H1 (cell line): ENCODE measurements at regions not wholly inside any gene's neighbourhood (a gene's known extent, or its start where the extent isn't known, plus 50 kb on each side); places are given as distances from the start of the nearest gene placed in this dataset.

ENCODE experiments used
- CTCF ChIA-PET: fragments of 300-600 bp; sonication (Branson Sonifier 250); formaldehyde crosslinking; loops from one replicate; lab custom pipeline; 2021; ENCODE audit not compliant: partially characterized antibody; lab: Charles Lee
- POLR2A ChIA-PET: fragments of 300-600 bp; sonication (Branson Sonifier 250); formaldehyde crosslinking; loops from one replicate; lab custom pipeline; 2021; ENCODE audit warnings: inconsistent platforms; ENCODE audit not compliant: partially characterized antibody; lab: Charles Lee
- DNase-seq, 2 experiments: peaks; one replicate each; pipeline versions ENCODE4 v3.0.0 to v3.0.0-alpha.2; 2010 to 2022; ENCODE audit warnings: low spot score in 2 of 2, low read depth in 1 of 2, mixed read lengths in 1 of 2
- FAIRE-seq: peaks from 2 replicates; lab custom pipeline; 2011; peaks lifted over from hg19 to GRCh38; lab: Jason Lieb, UNC
- H2AFZ ChIP-seq: 2 replicates; pipeline ENCODE4 v1.8.1; 2012; ENCODE audit warnings: low read length, inconsistent platforms
- H2AK5ac ChIP-seq: 2 replicates; pipeline ENCODE4 v1.6.1; 2013; ENCODE audit warnings: low read depth, low read length
- H2BK120ac ChIP-seq: replicated peaks from 2 replicates; pipeline ENCODE3; 2013; ENCODE audit warnings: low read depth, low read length, inconsistent platforms
- H2BK12ac ChIP-seq: 2 replicates; pipeline ENCODE4 v1.6.1; 2013; ENCODE audit warnings: low read depth, low read length
- H2BK15ac ChIP-seq: 2 replicates; pipeline ENCODE4 v1.6.1; 2013; ENCODE audit warnings: low read length
- H2BK20ac ChIP-seq: 2 replicates; pipeline ENCODE4 v1.6.1; 2013; ENCODE audit warnings: low read length
- H2BK5ac ChIP-seq: 2 replicates; pipeline ENCODE4 v1.6.1; 2013; ENCODE audit warnings: low read depth, low read length
- H3K14ac ChIP-seq: 2 replicates; pipeline ENCODE4 v1.6.1; 2013; ENCODE audit warnings: inconsistent platforms; ENCODE audit not compliant: insufficient read length
- H3K18ac ChIP-seq: 2 replicates; pipeline ENCODE4 v1.6.1; 2013; ENCODE audit warnings: low read length; ENCODE audit errors: extremely low read depth
- H3K23ac ChIP-seq: 2 replicates; pipeline ENCODE4 v1.6.1; 2013; ENCODE audit warnings: inconsistent platforms; ENCODE audit not compliant: insufficient read length
- H3K23me2 ChIP-seq: 2 replicates; pipeline ENCODE4 v1.6.1; 2013; ENCODE audit warnings: low read depth, low read length
- H3K27ac ChIP-seq: 2 replicates; pipeline ENCODE4 v1.6.1; 2011; ENCODE audit warnings: low read depth, low read length, inconsistent platforms
- H3K27me3 ChIP-seq, 4 experiments: replicated peaks in 1 of 4; 1 replicate in 1 of 4; 2 replicates in 3 of 4; pipeline versions ENCODE4 v1.6.1 to v1.8.1; 2011 to 2013; ENCODE audit warnings: low read length in 3 of 4, mild to moderate bottlenecking in 3 of 4, inconsistent platforms in 2 of 4, mixed read lengths in 2 of 4, moderate library complexity in 1 of 4; ENCODE audit not compliant: control insufficient read depth in 3 of 4, insufficient read depth in 3 of 4; ENCODE audit errors: extremely low read depth in 1 of 4
- H3K36me3 ChIP-seq, 4 experiments: 2 replicates each; pipeline versions ENCODE4 v1.6.1 to v1.8.1; 2011 to 2013; ENCODE audit warnings: mild to moderate bottlenecking in 4 of 4, low read length in 3 of 4, moderate library complexity in 2 of 4, control low read depth in 1 of 4, inconsistent platforms in 1 of 4; ENCODE audit not compliant: insufficient read depth in 4 of 4, control insufficient read depth in 2 of 4
- H3K4ac ChIP-seq: replicated peaks from 2 replicates; pipeline ENCODE3; 2013; ENCODE audit warnings: low read length, low read depth, mixed read lengths, inconsistent platforms; ENCODE audit not compliant: insufficient read length
- H3K4me1 ChIP-seq, 4 experiments: replicated peaks in 1 of 4; 1 replicate in 1 of 4; 2 replicates in 3 of 4; pipeline versions ENCODE4 v1.6.1 to v1.8.1; 2011 to 2013; ENCODE audit warnings: low read length in 3 of 4, inconsistent platforms in 2 of 4, mixed read lengths in 1 of 4; ENCODE audit not compliant: insufficient read depth in 4 of 4, control insufficient read depth in 3 of 4
- H3K4me2 ChIP-seq, 2 experiments: 2 replicates each; pipeline versions ENCODE4 v1.6.1 to v1.8.1; 2011 to 2013; ENCODE audit warnings: low read depth in 2 of 2, low read length in 2 of 2, control low read depth in 1 of 2, inconsistent platforms in 1 of 2, mild to moderate bottlenecking in 1 of 2; ENCODE audit not compliant: insufficient read depth in 1 of 2
- H3K4me3 ChIP-seq, 4 experiments: fragments of 200-600, 300-600 bp in 1 of 4; sonication (generic), shearing (Covaris generic), sonication (Bioruptor Twin) in 1 of 4; 2 replicates each; pipeline versions ENCODE4 v1.5.1 to v1.8.1; 2011 to 2016; ENCODE audit warnings: low read length in 4 of 4, low read depth in 3 of 4, control low read depth in 2 of 4, inconsistent platforms in 2 of 4, mild to moderate bottlenecking in 2 of 4, mixed read lengths in 1 of 4, moderate library complexity in 1 of 4; ENCODE audit not compliant: insufficient read depth in 2 of 4; ENCODE audit errors: extremely low read depth in 1 of 4
- H3K56ac ChIP-seq: replicated peaks from 2 replicates; pipeline ENCODE3; 2013; ENCODE audit warnings: low read depth, mild to moderate bottlenecking, mixed read lengths, low read length, inconsistent platforms; ENCODE audit not compliant: insufficient read length
- H3K79me1 ChIP-seq: 2 replicates; pipeline ENCODE4 v1.6.1; 2013; ENCODE audit warnings: low read depth, low read length, control low read depth
- H3K79me2 ChIP-seq, 2 experiments: 2 replicates each; pipeline versions ENCODE4 v1.6.1 to v1.8.1; 2012 to 2013; ENCODE audit warnings: low read length in 2 of 2, mild to moderate bottlenecking in 2 of 2, inconsistent platforms in 1 of 2; ENCODE audit not compliant: insufficient read depth in 2 of 2, control insufficient read depth in 1 of 2
- H3K9ac ChIP-seq, 4 experiments: replicated peaks in 1 of 4; 1 replicate in 1 of 4; 2 replicates in 3 of 4; pipeline versions ENCODE4 v1.6.1 to v1.8.1; 2011 to 2013; ENCODE audit warnings: low read depth in 3 of 4, low read length in 3 of 4, control low read depth in 2 of 4, mild to moderate bottlenecking in 2 of 4, moderate library complexity in 2 of 4, inconsistent platforms in 1 of 4; ENCODE audit errors: extremely low read depth in 1 of 4
- H3K9me3 ChIP-seq, 2 experiments: 2 replicates each; pipeline versions ENCODE4 v1.6.1 to v1.8.1; 2012 to 2013; ENCODE audit warnings: mild to moderate bottlenecking in 2 of 2, moderate library complexity in 2 of 2, control low read depth in 1 of 2, inconsistent platforms in 1 of 2, low read depth in 1 of 2, low read length in 1 of 2, mixed read lengths in 1 of 2; ENCODE audit not compliant: insufficient read depth in 2 of 2
- H4K20me1 ChIP-seq, 2 experiments: replicated peaks in 1 of 2; 2 replicates each; pipeline versions ENCODE3 to v1.8.1; 2011 to 2013; ENCODE audit warnings: inconsistent platforms in 2 of 2, low read length in 2 of 2, mild to moderate bottlenecking in 1 of 2; ENCODE audit not compliant: insufficient read depth in 2 of 2, control insufficient read depth in 1 of 2
- H4K5ac ChIP-seq: 2 replicates; pipeline ENCODE4 v1.6.1; 2013; ENCODE audit warnings: low read length, low read depth, mixed read lengths, inconsistent platforms; ENCODE audit not compliant: insufficient read length
- H4K8ac ChIP-seq: 2 replicates; pipeline ENCODE4 v1.8.0; 2013; ENCODE audit warnings: mild to moderate bottlenecking, moderate library complexity, low read length, inconsistent platforms; ENCODE audit not compliant: insufficient read depth; ENCODE audit errors: extremely low read depth
- H4K91ac ChIP-seq: replicated peaks from 2 replicates; pipeline ENCODE3; 2013; ENCODE audit warnings: low read length, mixed read lengths, inconsistent platforms; ENCODE audit not compliant: insufficient read length
- KDM5A ChIP-seq: fragments of 200-600 bp; IDR thresholded peaks from 2 replicates; pipeline ENCODE4 v1.7.1; 2012; ENCODE audit warnings: mild to moderate bottlenecking, low read length, inconsistent platforms, mixed read lengths
- NRF1 ChIP-seq: IDR thresholded peaks from 2 replicates; pipeline ENCODE4 v1.6.1; 2011; ENCODE audit warnings: mild to moderate bottlenecking, low read depth, low read length, improper control_type of control experiment
- WGBS, 2 experiments: shearing (Covaris generic) in 1 of 2; methylation state at CpG; one replicate each; pipeline versions ENCODE4 v1.1.6 to v1.1.7; 2013 to 2015; ENCODE audit warnings: low lambda C conversion rate in 2 of 2, mixed read lengths in 2 of 2, inconsistent platforms in 1 of 2, low coverage in 1 of 2, missing lambda C conversion rate in 1 of 2; ENCODE audit not compliant: insufficient replicate concordance in 2 of 2, insufficient coverage in 1 of 2, insufficient read length in 1 of 2; ENCODE audit errors: extremely low coverage in 1 of 2, missing lambda C conversion rate in 1 of 2; 5-methylcytosine and 5-hydroxymethylcytosine counted together

GRCh38 chr3:173253471-173253870, 112.4 kb upstream of the SPATA16 start:
- Histone ChIP-seq H2BK12ac (no peak overlapping the region), H3K56ac (no peak overlapping the region), H3K23ac (no peak overlapping the region), H4K91ac (no peak overlapping the region), H3K4me3 (no peak overlapping the region), H3K79me1 (no peaks in the 10 kb centered on the region), H4K20me1 (no peaks in the 10 kb centered on the region), H2BK120ac (no peak overlapping the region), H3K4ac (no peak overlapping the region), H3K14ac (no peak overlapping the region), H3K79me2 (no peaks in the 10 kb centered on the region), H3K9ac (no peak overlapping the region), H3K9me3 (0 out of 4 replicates have a peak, but pooled peaks cover 0 to 3% of the 10 kb centered on the region in 2 experiments), H2AK5ac (no peak overlapping the region), H3K27me3 (no peaks in the 10 kb centered on the region), H4K5ac (no peak overlapping the region), H3K27ac (no peak overlapping the region), H3K36me3 (no peaks in the 10 kb centered on the region), H3K23me2 (no peaks in the 10 kb centered on the region), H3K18ac (no peak overlapping the region), H3K4me2 (peak overlapping the region; percentile 14 to 31; a peak in 1 of 4 replicates), H2BK20ac (no peak overlapping the region), H2BK15ac (no peak overlapping the region), H4K8ac (no peak overlapping the region), H3K4me1 (0 out of 7 replicates have a peak, but pooled peaks cover 0 to 2% (median 0%) of the 10 kb centered on the region in 4 experiments), H2AFZ (no peak overlapping the region), H2BK5ac (no peak overlapping the region)
- ChIA-PET POLR2A (no interaction called here), CTCF (interaction anchor here (0.8 to 1.4 kb wide), 2 partner anchors 16 to 22 kb away, joined by 3 to 4 read pairs; no protein-coding TSS in a partner anchor)
- WGBS, 2 experiments, result 17% methylated on average over 1 of the region's 1 CpG; no CpG with 5 or more reads in 1 of the 2 experiments
- DNase-seq, result peak in 1 of 2 experiments; percentile 27
- no peak for FAIRE-seq
- TF ChIP-seq NRF1 (no peak), KDM5A (no peak)
